Choroid plexus epithelial cell (primary cell): ENCODE measurements at regions not wholly inside any gene's neighbourhood (a gene's known extent, or its start where the extent isn't known, plus 50 kb on each side); places are given as distances from the start of the nearest gene placed in this dataset.

Experiments used
- DNase-seq: peaks from one replicate; pipeline ENCODE4 v3.0.0-alpha.2; 2010; ENCODE audit warnings: low read depth
- H3K4me3 ChIP-seq: 2 replicates; pipeline ENCODE4 v1.5.1; 2011; ENCODE audit warnings: low read depth, mild to moderate bottlenecking, control low read depth, low read length, moderate library complexity
- CTCF ChIP-seq: conservative IDR thresholded peaks from 2 replicates; pipeline ENCODE4 v1.5.1; 2011; ENCODE audit warnings: low read depth, mild to moderate bottlenecking, control low read depth, inconsistent platforms, low read length, moderate library complexity

- no peak overlapping the region for H3K4me3 ChIP-seq
- no peak for TF ChIP-seq CTCF
- no peak for DNase-seq
These were observed 395.1 kb downstream of the RAPGEF2 start for GRCh38 chr4:159497936-159498335.

- no peak for DNase-seq
- no peak overlapping the region for H3K4me3 ChIP-seq
- no peak for TF ChIP-seq CTCF
These were observed 395.7 kb downstream of the RAPGEF2 start for GRCh38 chr4:159498446-159499115.

GRCh38 chr4:159500861-159501260, 398.0 kb downstream of the RAPGEF2 start:
- no peak for DNase-seq

GRCh38 chr4:159503236-159504008, 400.5 kb downstream of the RAPGEF2 start:
- no peak for TF ChIP-seq CTCF
- H3K4me3 ChIP-seq = no peak overlapping the region
- DNase-seq = no peak

More at GRCh38 chr4:159500861-159501260, 398.0 kb downstream of the RAPGEF2 start:
- TF ChIP-seq CTCF = no peak
- H3K4me3 ChIP-seq = no peak overlapping the region

- peak overlapping the region; percentile 2 for H3K4me3 ChIP-seq
- no peak for TF ChIP-seq CTCF
- DNase-seq = peak; percentile 67
These were observed 401.8 kb downstream of the RAPGEF2 start for GRCh38 chr4:159504684-159505083.

- peak; percentile 68 for DNase-seq
- no peak for TF ChIP-seq CTCF
- H3K4me3 ChIP-seq = no peak overlapping the region
These were observed 402.5 kb downstream of the RAPGEF2 start for GRCh38 chr4:159505266-159505975.
